ENCODE measurements at regions not wholly inside any gene's neighbourhood (a gene's known extent, or its start where the extent isn't known, plus 50 kb on each side); places are given as distances from the start of the nearest gene placed in this dataset.
"Not testable (repeated sequence)": the region's sequence is repeated elsewhere in the genome, so short reads cannot be mapped to it uniquely, and the experiment has no call there.

DNA sequence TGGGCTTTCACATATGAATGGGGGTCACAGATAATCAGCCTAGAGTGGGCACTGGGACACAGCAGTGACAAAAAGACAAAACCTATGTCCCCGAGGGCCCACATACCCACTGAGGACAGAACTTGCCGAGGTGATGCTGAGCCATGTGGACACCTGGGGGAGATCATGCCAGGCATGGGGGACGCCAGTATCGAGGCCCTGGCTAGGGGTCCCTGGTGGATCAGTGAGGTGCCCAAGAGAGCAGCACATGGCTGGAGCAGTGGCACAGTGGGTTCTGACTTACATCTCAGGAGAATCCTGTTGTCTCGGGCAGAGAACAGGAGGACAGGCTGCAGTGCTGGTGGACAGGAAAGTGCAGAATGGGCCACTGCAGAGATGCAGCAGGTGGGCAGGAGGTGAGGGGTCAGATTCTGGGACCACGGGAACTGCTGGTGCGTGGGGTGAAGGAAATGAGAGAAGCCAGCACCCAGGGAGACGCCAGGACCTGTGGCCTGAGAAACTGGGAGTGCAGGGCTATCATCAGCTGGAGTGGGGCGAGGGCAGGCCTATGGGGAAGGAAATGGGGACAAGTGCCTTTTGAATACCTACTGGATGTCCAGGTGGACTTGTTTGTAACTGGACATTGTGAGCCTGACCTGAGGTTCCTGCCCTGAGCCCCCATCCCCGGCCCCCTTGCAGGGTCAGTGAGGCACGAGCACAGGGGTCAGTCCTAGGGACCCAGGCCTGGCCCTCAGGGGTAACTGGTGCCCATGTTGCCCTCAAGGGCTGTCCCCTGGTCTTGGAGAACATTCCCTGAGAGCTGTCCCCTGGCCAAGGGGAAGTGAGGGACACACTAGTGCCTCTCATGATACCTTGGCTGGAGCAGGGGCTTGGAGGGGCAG is 91.2 kb upstream of the RET start:
- no peak for DNase-seq (ENCODE audit: low read depth in 2 of 2, low spot score in 1 of 2)

GRCh38 chr10:42986633-42987032 is 90.2 kb upstream of the RET start:
- no peak for DNase-seq (ENCODE audit: low read depth in 2 of 2, low spot score in 1 of 2)

GRCh38 chr10:42987121-42987541 is 89.7 kb upstream of the RET start:
- no peak for DNase-seq (ENCODE audit: low read depth in 2 of 2, low spot score in 1 of 2)

- no peak for DNase-seq (ENCODE audit: low read depth in 2 of 2, low spot score in 1 of 2)
These were observed 89.3 kb upstream of the RET start for GRCh38 chr10:42987575-42987974.

DNA sequence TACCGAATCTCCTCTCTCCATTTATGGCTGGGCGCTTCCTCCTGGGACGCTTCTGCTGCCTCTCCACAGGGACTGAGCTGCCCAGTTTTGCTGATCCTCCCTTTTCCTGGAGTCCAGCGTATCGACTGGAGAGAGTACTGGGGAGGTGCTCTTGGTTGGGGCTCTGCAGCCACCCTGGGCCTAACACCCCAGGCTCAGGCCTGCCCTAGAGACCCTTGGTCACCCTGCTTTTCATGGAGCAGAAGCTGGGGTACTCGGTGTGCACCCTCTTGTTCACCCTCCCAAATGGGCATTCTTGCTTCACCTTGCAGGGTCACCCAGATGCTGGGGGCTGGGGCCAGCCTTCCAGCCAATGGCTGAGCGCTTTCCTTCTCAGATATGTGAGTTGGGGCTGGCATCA is 88.8 kb upstream of the RET start:
- no peak for DNase-seq (ENCODE audit: low read depth in 2 of 2, low spot score in 1 of 2)

- DNase-seq (ENCODE audit: low read depth in 2 of 2, low spot score in 1 of 2): no peak
These were observed 88.1 kb upstream of the RET start for GRCh38 chr10:42988517-42989395.

- no peak for DNase-seq (ENCODE audit: low read depth in 2 of 2, low spot score in 1 of 2)
These were observed 87.4 kb upstream of the RET start for GRCh38 chr10:42989481-42989921.

- no peak for DNase-seq (ENCODE audit: low read depth in 2 of 2, low spot score in 1 of 2)
These were observed 86.7 kb upstream of the RET start for GRCh38 chr10:42990016-42990720.

DNA sequence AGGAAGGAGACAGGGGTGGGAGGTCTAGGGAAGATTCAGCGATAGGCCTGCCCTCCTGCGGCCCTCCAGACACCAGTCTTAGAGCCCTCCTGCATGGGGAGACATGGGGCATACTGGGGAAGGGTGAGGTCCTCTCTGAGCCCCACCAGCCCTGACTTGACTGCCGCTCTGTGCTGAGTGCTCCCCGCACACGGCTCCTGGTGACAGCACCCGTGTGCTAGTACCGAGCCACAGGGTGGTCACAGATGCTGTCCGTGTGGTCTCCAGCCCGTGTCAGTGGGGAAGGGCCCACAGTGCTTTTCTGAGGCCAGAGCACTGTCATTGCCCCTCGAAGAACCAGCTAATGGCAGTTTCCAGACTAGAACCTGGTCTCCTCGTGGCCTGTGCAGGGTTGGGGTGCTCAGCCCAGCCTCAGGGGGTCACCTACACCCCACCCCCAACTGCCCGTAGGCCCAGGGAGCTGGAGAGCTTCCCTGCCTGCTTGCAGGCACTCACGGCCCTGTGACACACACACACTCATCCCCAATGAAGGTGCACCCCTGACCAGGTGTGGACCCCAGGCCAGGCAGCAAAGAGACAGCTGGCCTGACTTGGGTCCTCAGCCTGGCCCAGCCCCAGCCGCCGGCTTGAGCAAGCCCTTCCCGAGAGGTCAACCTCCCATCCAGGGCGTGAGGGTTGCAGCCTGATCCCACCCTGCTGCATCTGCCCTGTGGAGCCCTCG is 86.0 kb upstream of the RET start:
- DNase-seq (ENCODE audit: low read depth in 2 of 2, low spot score in 1 of 2): no peak

DNA sequence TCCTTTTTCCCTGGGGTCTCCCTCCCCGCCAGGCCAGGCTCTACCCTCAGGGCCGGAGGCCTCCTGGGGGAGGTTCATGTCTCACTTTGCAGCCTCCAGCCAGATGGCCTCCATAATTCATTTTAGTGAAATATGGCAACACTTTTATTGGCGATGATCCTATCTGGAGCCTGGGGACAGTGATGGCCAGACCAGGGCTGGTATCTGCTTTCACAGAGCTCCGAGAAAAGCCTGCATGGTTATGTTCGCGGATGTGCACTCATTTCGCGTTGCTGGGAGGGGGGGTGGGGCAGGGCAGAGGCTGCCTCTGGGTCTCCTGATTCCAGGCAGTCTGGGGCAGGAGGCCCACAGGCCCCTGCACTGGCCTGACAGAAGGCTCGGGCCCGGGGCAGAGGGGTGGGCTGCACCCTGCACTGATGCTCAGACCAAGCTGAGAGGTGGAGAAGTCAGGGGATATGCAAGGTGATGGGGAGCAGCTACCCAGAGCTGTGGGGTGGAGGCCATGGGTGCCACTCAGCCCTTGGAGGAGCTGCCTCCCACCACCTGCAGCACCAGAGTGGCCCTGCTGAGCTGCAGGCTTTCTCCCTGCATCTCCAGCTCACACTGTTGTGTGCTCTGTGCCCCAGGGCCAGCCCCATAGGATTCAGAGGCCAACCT is 85.3 kb upstream of the RET start:
- no peak for DNase-seq (ENCODE audit: low read depth in 2 of 2, low spot score in 1 of 2)

DNA sequence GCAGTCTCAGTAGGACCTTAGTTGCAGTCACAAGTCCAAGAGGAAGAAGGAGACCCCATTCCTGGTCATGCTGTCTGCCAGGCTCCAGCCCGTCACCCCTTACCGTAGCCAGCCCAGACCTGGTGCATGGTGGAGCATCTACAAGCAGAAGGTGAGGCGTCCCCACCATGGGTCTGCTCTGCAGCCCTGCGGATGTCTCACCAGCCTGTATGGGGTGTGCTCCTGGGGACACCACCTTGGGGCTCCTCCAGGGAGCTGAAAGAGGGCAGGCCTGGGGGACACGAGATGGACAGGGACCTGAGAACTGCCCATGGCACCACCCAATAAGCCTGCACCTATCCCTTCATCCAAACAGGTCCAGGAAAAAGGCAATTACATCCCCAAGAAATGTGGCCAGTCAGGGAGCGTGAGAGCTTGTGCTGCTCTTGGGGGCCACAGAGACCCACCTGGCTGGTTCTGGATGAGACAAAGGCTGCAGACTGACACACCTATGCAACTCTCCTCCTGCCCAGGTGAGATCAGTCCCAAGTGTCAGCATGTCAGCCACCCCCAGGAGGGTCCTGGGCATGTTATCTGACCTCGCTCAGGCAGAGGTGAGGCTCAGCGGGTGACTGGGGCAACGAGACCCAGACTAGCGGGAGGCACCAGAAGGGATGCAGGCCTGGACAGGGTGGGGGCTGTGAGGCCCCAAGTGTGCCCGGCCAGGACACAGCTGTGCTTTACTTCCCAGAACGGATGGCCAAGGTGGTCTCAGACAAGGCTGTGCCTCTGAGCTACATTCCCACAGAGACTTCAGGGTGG is 84.5 kb upstream of the RET start:
- no peak for DNase-seq (ENCODE audit: low read depth in 2 of 2, low spot score in 1 of 2)

DNA sequence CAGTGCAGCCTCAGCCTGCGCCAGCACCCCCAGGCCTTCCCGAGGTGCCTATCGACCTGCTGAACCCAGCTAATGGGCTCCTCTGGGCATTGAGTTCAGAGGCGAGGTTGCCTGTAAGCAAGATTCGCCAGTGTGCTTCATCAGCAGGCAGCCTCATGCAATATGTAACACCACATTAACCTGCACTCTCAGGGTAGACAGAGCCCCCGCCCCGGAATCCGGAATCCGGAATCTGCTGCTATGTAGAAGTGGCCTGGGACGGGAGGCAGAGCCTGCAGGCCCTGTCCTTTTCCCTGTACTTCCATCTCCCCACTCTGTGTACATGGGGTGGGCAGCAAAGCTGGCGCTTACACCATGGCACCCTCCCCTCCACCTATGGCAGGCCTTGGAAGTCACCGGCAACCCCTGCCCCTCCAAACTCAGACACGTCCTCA is 83.9 kb upstream of the RET start:
- DNase-seq (ENCODE audit: low read depth in 2 of 2, low spot score in 1 of 2): no peak

DNA sequence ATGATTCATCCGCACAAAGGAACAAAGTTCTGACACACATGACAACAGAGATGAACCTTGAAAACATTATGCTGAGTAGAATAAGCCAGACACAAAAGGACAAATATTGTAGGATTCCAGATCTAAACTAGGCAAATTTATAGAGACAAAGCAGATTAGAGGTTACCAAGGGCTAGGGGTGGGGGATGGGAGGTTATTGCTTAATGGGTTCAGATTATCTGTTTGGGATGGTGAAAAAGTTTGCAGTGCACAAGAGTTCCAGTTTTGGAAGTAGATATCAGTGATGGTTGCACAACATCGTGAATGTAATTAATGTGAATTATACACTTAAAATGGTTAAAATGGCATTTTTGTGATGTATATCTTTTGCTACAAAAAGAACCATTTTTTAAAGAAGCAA is 82.0 kb upstream of the RET start:
- not testable (repeated sequence) for DNase-seq (ENCODE audit: low read depth in 2 of 2, low spot score in 1 of 2)

DNA sequence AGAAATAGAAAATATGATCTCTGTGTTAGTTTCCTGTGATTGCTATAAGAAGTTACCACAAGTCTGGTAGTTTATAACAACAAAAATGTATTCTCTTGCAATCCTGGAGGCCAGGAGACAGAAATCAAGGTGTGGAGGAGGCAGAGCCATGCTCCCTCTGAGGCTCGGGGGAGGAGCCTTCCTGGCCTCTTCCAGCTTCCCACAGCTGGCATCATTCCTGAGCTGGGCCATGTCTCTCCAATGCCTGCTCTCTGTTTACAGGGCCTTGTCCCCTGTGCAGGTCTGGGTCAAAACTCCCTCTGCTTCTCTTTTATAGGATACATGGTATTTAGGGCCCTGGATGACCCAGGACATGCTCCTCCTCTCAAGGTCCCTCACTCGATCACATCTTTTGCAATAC is 81.3 kb upstream of the RET start:
- DNase-seq (ENCODE audit: low read depth in 2 of 2, low spot score in 1 of 2): no peak

DNA sequence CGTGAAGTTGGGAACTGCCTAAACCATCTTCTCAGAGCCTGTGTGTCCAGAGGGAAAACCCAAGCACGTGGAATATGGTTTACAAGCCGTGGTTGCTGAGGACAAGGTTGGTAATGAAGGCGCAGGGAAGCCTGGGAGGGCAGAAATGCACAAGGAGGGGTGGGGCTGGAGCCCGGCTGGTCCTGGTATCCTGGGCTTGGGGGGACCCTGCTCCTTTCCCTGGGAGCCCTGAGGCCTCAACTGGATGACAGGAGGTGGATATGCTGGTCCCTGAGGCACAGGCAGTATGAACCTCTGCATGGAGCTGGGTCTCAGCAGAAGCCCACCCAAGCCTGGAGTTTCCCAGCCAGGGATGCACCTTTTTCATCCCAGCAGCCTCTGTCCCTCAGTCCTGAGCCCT is 80.3 kb upstream of the RET start:
- DNase-seq (ENCODE audit: low read depth in 2 of 2, low spot score in 1 of 2): no peak

DNA sequence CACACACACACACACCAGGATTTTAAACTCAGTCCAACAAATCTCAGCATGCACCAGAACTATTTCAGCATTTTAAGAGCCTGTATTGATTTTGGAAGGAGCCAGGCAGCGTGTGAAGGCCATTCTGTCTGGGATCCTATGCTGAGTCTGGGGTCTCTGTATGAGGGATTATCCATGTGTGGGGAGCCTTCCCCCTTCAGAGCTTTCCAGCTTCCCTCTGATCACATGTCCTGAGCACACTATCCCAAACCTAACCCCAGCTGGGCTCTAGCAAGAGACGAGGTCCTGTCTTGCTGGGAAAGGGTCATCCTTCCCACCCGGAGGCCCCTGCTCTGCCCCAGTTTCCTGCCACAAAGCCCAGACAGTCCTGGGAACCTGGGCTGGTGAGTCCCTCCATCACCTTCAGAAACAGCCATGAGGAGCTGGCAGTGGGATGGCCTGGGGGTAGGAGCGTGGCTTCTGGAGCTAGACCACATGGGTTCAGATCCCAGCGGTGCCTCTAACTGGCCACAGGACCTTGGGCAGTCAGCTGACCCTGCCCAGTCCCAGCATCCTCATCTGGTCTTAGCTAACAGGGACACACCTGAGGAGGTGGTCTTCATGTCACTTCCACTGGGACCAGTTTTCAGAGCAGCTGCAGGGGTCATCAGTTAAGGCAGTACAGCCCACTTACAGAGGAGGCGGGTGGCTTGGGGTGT is 79.6 kb upstream of the RET start:
- no peak for DNase-seq (ENCODE audit: low read depth in 2 of 2, low spot score in 1 of 2)

GRCh38 chr10:42997849-42998165 is 79.1 kb upstream of the RET start:
- DNase-seq (ENCODE audit: low read depth in 2 of 2, low spot score in 1 of 2): no peak

- DNase-seq (ENCODE audit: low read depth in 2 of 2, low spot score in 1 of 2): no peak
These were observed 78.1 kb upstream of the RET start for GRCh38 chr10:42998481-42999384.
